DOHH2 (cell line): ENCODE measurements at regions not wholly inside any gene's neighbourhood (a gene's known extent, or its start where the extent isn't known, plus 50 kb on each side); places are given as distances from the start of the nearest gene placed in this dataset.

Experiments used
- EZH2phosphoT487 ChIP-seq: fragments of 200-600 bp; sonication (generic); IDR thresholded peaks from 2 replicates; pipeline ENCODE4 v1.6.1; 2017; ENCODE audit warnings: borderline replicate concordance, mild to moderate bottlenecking, antibody characterized with exemption, low read length, moderate library complexity, mixed read lengths
- TF ChIP-seq, protein P1 (sequence below): fragments of 200-600 bp; sonication (generic); IDR thresholded peaks from one replicate; pipeline ENCODE4 v1.5.1; 2014; ENCODE audit warnings: antibody characterized with exemption, mild to moderate bottlenecking, low read depth, low read length; ENCODE audit not compliant: poor library complexity, severe bottlenecking

DNA sequence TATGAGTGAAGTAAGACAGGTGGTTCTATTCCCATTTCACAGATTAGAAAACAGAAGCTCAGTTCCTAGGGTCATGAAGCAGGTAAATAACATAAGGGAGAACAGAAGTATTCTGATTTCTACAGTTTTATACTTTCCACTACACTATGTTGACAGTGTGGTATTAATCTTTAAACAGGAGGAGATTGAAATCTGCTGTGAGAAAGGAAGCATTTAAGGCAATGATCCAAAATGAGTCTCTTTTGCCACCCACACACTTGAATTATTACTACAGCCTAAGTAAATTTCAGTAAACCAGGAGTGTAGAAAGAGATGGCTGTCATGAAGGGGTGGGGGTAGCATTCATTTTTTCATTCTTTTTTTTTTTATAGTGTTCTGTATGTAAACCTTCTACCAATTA, 893.0 kb downstream of the C4orf33 start:
- TF ChIP-seq EZH2phosphoT487 = no peak
- TF ChIP-seq, protein P1, sequence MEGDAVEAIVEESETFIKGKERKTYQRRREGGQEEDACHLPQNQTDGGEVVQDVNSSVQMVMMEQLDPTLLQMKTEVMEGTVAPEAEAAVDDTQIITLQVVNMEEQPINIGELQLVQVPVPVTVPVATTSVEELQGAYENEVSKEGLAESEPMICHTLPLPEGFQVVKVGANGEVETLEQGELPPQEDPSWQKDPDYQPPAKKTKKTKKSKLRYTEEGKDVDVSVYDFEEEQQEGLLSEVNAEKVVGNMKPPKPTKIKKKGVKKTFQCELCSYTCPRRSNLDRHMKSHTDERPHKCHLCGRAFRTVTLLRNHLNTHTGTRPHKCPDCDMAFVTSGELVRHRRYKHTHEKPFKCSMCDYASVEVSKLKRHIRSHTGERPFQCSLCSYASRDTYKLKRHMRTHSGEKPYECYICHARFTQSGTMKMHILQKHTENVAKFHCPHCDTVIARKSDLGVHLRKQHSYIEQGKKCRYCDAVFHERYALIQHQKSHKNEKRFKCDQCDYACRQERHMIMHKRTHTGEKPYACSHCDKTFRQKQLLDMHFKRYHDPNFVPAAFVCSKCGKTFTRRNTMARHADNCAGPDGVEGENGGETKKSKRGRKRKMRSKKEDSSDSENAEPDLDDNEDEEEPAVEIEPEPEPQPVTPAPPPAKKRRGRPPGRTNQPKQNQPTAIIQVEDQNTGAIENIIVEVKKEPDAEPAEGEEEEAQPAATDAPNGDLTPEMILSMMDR = no peak
